ENCODE measurements at regions not wholly inside any gene's neighbourhood (a gene's known extent, or its start where the extent isn't known, plus 50 kb on each side); places are given as distances from the start of the nearest gene placed in this dataset.
A peak's percentile ranks its signal among the peaks of the same experiment; 100 is the strongest.

DNA sequence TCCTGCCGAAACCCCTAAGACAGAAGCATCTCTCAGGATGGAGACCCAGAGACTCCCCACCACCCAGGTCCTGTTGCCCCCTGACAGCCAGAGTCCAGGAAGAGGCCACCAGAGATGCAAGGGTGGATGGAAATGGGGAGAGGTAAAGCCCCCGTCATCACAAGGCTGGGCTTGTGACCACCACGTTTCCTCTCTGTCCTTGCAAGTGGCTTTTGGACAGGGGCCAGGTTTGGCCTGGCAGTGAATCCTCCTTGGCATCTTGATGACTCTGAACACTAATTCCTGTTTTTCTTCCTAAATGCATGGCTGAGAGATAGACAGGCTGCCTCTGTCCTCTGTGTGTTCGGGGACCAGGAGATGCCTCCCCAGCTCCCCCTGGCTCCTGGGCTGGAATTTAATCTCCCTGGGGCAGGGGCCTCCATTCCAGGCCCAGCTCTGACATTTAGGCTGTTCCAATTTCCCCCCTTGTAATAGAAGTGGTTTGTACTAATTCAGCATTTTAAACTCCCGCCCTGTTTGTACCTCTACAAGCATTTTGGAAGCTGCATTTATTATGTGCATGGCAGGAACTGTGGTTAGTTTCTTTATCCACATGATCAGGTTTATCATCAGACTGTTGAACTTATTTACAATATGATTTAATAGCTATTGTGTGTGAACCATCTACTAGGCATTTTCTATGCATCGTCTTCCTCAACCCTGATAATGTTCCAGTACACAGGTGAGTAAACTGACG is 116.1 kb upstream of the IRX6 start:
- H3K4me3 Mint-ChIP-seq: no peak overlapping the region
- H3K27ac Mint-ChIP-seq: no peak overlapping the region
- DNase-seq: no peak
- Histone ChIP-seq H3K9me3 (ENCODE audit: control insufficient read depth, low read length) (no peaks in the 10 kb centered on the region), H3K9ac (ENCODE audit: extremely low read depth, low read length, poor library complexity, severe bottlenecking) (no peak overlapping the region), H3K27me3 (ENCODE audit: control insufficient read depth, insufficient read depth, low read length, poor library complexity, severe bottlenecking) (no peaks in the 10 kb centered on the region), H3K36me3 (ENCODE audit: control insufficient read depth, insufficient read depth, low read length) (no peaks in the 10 kb centered on the region), H3K27ac (ENCODE audit: low read depth, low read length) (no peak overlapping the region), H3K4me1 (ENCODE audit: control insufficient read depth, insufficient read depth, low read length) (peaks cover 6% of the 10 kb centered on the region), H3K4me3 (ENCODE audit: low read length) (no peak overlapping the region)
- H3K4me1 Mint-ChIP-seq: peaks cover 22% of the 10 kb centered on the region
- peak; percentile 50 for TF ChIP-seq CTCF (conservative IDR thresholded peaks at IDR 0.05)
- H3K36me3 Mint-ChIP-seq (ENCODE audit: low read depth): no peaks in the 10 kb centered on the region
- WGBS, 2 experiments (ENCODE audit: insufficient coverage in 1 of 2, insufficient read length in 1 of 2): 91 to 92% methylated on average over 5 to 7 of the region's 7 CpGs
- no peaks in the 10 kb centered on the region for H3K27me3 Mint-ChIP-seq (ENCODE audit: insufficient read depth)
- no peaks in the 10 kb centered on the region for H3K9me3 Mint-ChIP-seq

GRCh38 chr16:55209626-55210025 is 114.4 kb upstream of the IRX6 start:
- H3K27ac ChIP-seq (ENCODE audit: low read depth, low read length): no peak overlapping the region
- Mint-ChIP-seq H3K4me1 (peaks cover 21% of the 10 kb centered on the region), H3K27ac (no peak overlapping the region), H3K36me3 (ENCODE audit: low read depth) (no peaks in the 10 kb centered on the region), H3K27me3 (ENCODE audit: insufficient read depth) (peaks cover 5% of the 10 kb centered on the region), H3K4me3 (no peak overlapping the region), H3K9me3 (no peaks in the 10 kb centered on the region)
- no peak for DNase-seq
- WGBS, 2 experiments (ENCODE audit: insufficient coverage in 1 of 2, insufficient read length in 1 of 2): 90% methylated on average over 5 of the region's 6 CpGs; no CpG with 5 or more reads in 1 of the 2 experiments
- H3K9ac ChIP-seq (ENCODE audit: extremely low read depth, low read length, poor library complexity, severe bottlenecking): no peak overlapping the region
- no peaks in the 10 kb centered on the region for H3K9me3 ChIP-seq (ENCODE audit: control insufficient read depth, low read length)
- no peaks in the 10 kb centered on the region for H3K27me3 ChIP-seq (ENCODE audit: control insufficient read depth, insufficient read depth, low read length, poor library complexity, severe bottlenecking)
- H3K4me1 ChIP-seq (ENCODE audit: control insufficient read depth, insufficient read depth, low read length): peaks cover 6% of the 10 kb centered on the region
- no peak for TF ChIP-seq CTCF (conservative IDR thresholded peaks at IDR 0.05)
- no peaks in the 10 kb centered on the region for H3K36me3 ChIP-seq (ENCODE audit: control insufficient read depth, insufficient read depth, low read length)
- H3K4me3 ChIP-seq (ENCODE audit: low read length): no peak overlapping the region

- Histone ChIP-seq H3K9me3 (ENCODE audit: control insufficient read depth, low read length) (no peaks in the 10 kb centered on the region), H3K27ac (ENCODE audit: low read depth, low read length) (no peak overlapping the region), H3K4me1 (ENCODE audit: control insufficient read depth, insufficient read depth, low read length) (no peaks in the 10 kb centered on the region), H3K36me3 (ENCODE audit: control insufficient read depth, insufficient read depth, low read length) (no peaks in the 10 kb centered on the region), H3K4me3 (ENCODE audit: low read length) (no peak overlapping the region), H3K9ac (ENCODE audit: extremely low read depth, low read length, poor library complexity, severe bottlenecking) (no peak overlapping the region), H3K27me3 (ENCODE audit: control insufficient read depth, insufficient read depth, low read length, poor library complexity, severe bottlenecking) (no peaks in the 10 kb centered on the region)
- Mint-ChIP-seq H3K27me3 (ENCODE audit: insufficient read depth) (peaks cover 9% of the 10 kb centered on the region), H3K9me3 (no peaks in the 10 kb centered on the region), H3K4me1 (peaks cover 4% of the 10 kb centered on the region), H3K27ac (no peak overlapping the region), H3K4me3 (no peak overlapping the region), H3K36me3 (ENCODE audit: low read depth) (no peaks in the 10 kb centered on the region)
- DNase-seq: no peak
- 69 to 100% methylated on average over 1 to 2 of the region's 2 CpGs for WGBS, 2 experiments (ENCODE audit: insufficient coverage in 1 of 2, insufficient read length in 1 of 2)
- no peak for TF ChIP-seq CTCF (conservative IDR thresholded peaks at IDR 0.05)
Observed at GRCh38 chr16:55212791-55213190, 111.2 kb upstream of the IRX6 start.
